Osteoblast (primary cell): ENCODE measurements at regions not wholly inside any gene's neighbourhood (a gene's known extent, or its start where the extent isn't known, plus 50 kb on each side); places are given as distances from the start of the nearest gene placed in this dataset.

Experiments used
- DNase-seq: peaks from one replicate; pipeline ENCODE4 v3.0.0; 2011; ENCODE audit warnings: low spot score, mixed read lengths; ENCODE audit not compliant: insufficient read length; ENCODE audit errors: missing footprints
- H2AFZ ChIP-seq: 2 replicates; pipeline ENCODE4 v1.6.0; 2011; ENCODE audit warnings: mild to moderate bottlenecking, low read length
- H3K27ac ChIP-seq: 2 replicates; pipeline ENCODE4 v1.5.1; 2011; ENCODE audit warnings: mild to moderate bottlenecking, low read depth, low read length, moderate library complexity
- H3K27me3 ChIP-seq: 2 replicates; pipeline ENCODE4 v1.6.0; 2012; ENCODE audit warnings: mild to moderate bottlenecking, control low read depth, inconsistent platforms, low read length, moderate library complexity; ENCODE audit not compliant: insufficient read depth
- H3K36me3 ChIP-seq: 2 replicates; pipeline ENCODE4 v1.5.1; 2011; ENCODE audit warnings: mild to moderate bottlenecking, low read length, control low read depth, moderate library complexity; ENCODE audit not compliant: insufficient read depth
- H3K4me1 ChIP-seq: 2 replicates; pipeline ENCODE4 v1.5.1; 2011; ENCODE audit warnings: mild to moderate bottlenecking, low read length, control low read depth, moderate library complexity; ENCODE audit not compliant: insufficient read depth
- H3K4me2 ChIP-seq: 2 replicates; pipeline ENCODE4 v1.6.0; 2011; ENCODE audit warnings: mild to moderate bottlenecking, low read length; ENCODE audit not compliant: insufficient read depth
- H3K4me3 ChIP-seq: fragments of 200-600 bp; sonication (generic); 3 replicates; pipeline ENCODE4 v1.5.1; 2012; ENCODE audit warnings: mild to moderate bottlenecking, low read length, inconsistent platforms; ENCODE audit not compliant: insufficient read depth
- H3K79me2 ChIP-seq: 2 replicates; pipeline ENCODE4 v1.6.0; 2012; ENCODE audit warnings: mild to moderate bottlenecking, low read length, control low read depth, inconsistent platforms; ENCODE audit not compliant: insufficient read depth
- H3K9me3 ChIP-seq: 2 replicates; pipeline ENCODE4 v1.5.1; 2011; ENCODE audit warnings: low read depth, low read length, control low read depth
- H4K20me1 ChIP-seq: 2 replicates; pipeline ENCODE4 v1.6.0; 2012; ENCODE audit warnings: mild to moderate bottlenecking, low read length, control low read depth; ENCODE audit not compliant: insufficient read depth
- CTCF ChIP-seq: IDR thresholded peaks from 2 replicates; pipeline ENCODE4 v1.5.1; 2011; ENCODE audit warnings: mild to moderate bottlenecking, low read depth, low read length, moderate library complexity; ENCODE audit errors: extremely low read depth

DNA sequence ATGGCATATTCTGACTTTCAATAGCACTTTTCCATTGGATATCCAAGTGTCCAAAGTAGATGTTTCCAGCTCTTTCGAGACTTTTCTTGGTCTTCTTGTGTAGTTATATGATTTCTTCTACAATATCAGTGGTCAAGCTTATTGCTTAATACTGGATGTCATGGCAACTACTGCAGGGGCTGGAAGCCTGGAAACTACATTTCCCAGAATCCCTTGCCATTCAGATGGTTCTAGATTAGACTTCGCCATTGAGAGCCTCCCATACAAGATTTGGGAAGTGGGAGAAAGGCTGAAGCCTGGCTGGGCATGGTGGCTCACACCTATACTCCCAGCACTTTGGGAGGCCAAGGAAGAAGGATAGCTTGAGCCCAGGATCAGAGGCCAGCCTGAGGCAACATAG lies 153.6 kb downstream of the C16orf95 start:
- DNase-seq, result no peak
- Histone ChIP-seq H3K36me3 (no peaks in the 10 kb centered on the region), H3K4me2 (no peak overlapping the region), H3K79me2 (no peaks in the 10 kb centered on the region), H4K20me1 (no peaks in the 10 kb centered on the region), H3K4me3 (no peak overlapping the region), H2AFZ (no peak overlapping the region), H3K27me3 (peaks cover 21% of the 10 kb centered on the region), H3K9me3 (no peaks in the 10 kb centered on the region), H3K27ac (no peak overlapping the region), H3K4me1 (peaks cover 17% of the 10 kb centered on the region)
- no peak for TF ChIP-seq CTCF

- Histone ChIP-seq H3K27me3 (peaks cover 21% of the 10 kb centered on the region), H4K20me1 (no peaks in the 10 kb centered on the region)
These were observed 152.0 kb downstream of the C16orf95 start for GRCh38 chr16:87165151-87165550.

DNA sequence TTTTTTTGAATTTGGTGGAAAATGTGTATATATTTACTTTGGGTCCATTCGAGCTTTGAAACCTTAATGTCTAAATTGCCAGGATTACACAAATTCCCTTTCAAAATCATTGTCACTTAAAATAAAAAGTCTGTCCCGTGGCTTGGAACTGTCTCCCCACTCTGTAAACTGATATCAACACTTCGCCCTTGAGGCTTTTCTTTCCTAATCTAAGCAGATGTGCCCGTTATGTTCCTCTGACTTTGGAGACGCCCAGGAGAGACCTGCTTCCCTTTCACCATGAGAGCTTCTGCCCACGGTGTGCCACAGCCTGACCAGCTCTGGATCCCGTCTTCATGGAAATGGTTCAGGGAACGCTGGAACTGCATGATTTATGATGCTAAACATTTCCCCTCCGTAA lies 151.3 kb downstream of the C16orf95 start:
- H3K27me3 ChIP-seq, result peaks cover 19% of the 10 kb centered on the region
- H3K4me3 ChIP-seq, result no peak overlapping the region
- H3K36me3 ChIP-seq, result no peaks in the 10 kb centered on the region
- H3K9me3 ChIP-seq, result no peaks in the 10 kb centered on the region
- no peak for TF ChIP-seq CTCF
- no peak overlapping the region for H3K27ac ChIP-seq
- peaks cover 5% of the 10 kb centered on the region for H3K4me1 ChIP-seq
- peak overlapping the region; percentile 50 for H3K4me2 ChIP-seq
- peak overlapping the region; percentile 56 for H2AFZ ChIP-seq
- no peaks in the 10 kb centered on the region for H4K20me1 ChIP-seq
- DNase-seq, result no peak
- no peaks in the 10 kb centered on the region for H3K79me2 ChIP-seq

More at GRCh38 chr16:87165151-87165550, 152.0 kb downstream of the C16orf95 start:
- Histone ChIP-seq H3K79me2 (no peaks in the 10 kb centered on the region), H3K4me3 (no peak overlapping the region), H3K4me2 (no peak overlapping the region), H3K36me3 (no peaks in the 10 kb centered on the region), H3K4me1 (peaks cover 13% of the 10 kb centered on the region), H3K9me3 (no peaks in the 10 kb centered on the region), H2AFZ (no peak overlapping the region), H3K27ac (no peak overlapping the region)
- no peak for DNase-seq
- TF ChIP-seq CTCF, result no peak

DNA sequence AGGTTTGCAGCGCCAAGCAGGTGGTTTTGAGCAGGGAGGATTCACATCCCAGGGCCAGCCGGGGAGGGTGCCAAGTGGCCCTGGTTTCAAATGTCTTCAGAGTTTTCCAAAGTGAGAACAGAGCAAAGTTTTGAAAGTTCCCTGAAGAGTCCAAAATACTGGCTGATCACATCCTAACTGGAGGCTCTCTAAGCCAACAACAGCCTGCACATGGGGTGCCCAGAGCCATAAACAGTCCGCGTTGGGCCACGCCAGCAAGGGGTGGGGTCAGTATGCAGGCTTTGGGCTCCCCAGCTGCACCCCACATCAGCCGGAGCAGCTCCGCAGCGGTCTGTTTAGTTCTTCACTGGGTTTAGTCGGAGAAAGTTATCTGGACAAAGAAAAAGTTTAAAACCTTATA lies 150.9 kb downstream of the C16orf95 start:
- DNase-seq, result peak; percentile 34
- no peaks in the 10 kb centered on the region for H4K20me1 ChIP-seq
- peak overlapping the region; percentile 61 for H2AFZ ChIP-seq
- H3K27me3 ChIP-seq, result peaks cover 14% of the 10 kb centered on the region
- H3K27ac ChIP-seq, result no peak overlapping the region
- H3K4me1 ChIP-seq, result peaks cover 3% of the 10 kb centered on the region
- H3K4me3 ChIP-seq, result no peak overlapping the region
- no peak for TF ChIP-seq CTCF
- no peaks in the 10 kb centered on the region for H3K79me2 ChIP-seq
- H3K36me3 ChIP-seq, result no peaks in the 10 kb centered on the region
- peak overlapping the region; percentile 50 for H3K4me2 ChIP-seq
- no peaks in the 10 kb centered on the region for H3K9me3 ChIP-seq
